COLO668 (cell line): ENCODE measurements at regions not wholly inside any gene's neighbourhood (a gene's known extent, or its start where the extent isn't known, plus 50 kb on each side); places are given as distances from the start of the nearest gene placed in this dataset.

ENCODE experiments used
- DNase-seq: peaks from one replicate; lab custom pipeline; 2025; ENCODE audit not compliant: unreplicated experiment; lab: John Stamatoyannopoulos, UW

- no peak for DNase-seq
These were observed 613.7 kb downstream of the PRELID2 start for GRCh38 chr5:145221416-145221815.

GRCh38 chr5:145220481-145220880 lies 614.7 kb downstream of the PRELID2 start:
- DNase-seq = no peak

DNA sequence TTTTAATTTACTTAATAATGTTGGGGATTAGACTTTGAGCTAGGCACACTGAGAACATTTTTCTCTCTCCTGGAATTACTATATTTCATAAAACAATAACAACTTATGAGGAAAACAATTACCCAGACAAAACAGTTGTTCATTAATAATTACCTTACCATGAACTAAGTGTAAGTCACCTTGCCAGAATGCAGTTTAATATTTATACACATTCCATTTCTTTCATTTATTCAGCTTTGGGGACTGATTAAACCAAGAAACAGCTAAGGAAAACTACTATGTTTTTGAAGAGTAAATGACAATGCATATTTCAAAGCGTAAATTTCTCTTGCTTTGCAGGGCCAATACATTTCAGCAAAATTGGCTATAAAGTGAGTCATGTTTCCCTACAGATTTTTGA lies 616.2 kb downstream of the PRELID2 start:
- DNase-seq = no peak

GRCh38 chr5:145218019-145218418 lies 617.1 kb downstream of the PRELID2 start:
- DNase-seq = no peak

DNA sequence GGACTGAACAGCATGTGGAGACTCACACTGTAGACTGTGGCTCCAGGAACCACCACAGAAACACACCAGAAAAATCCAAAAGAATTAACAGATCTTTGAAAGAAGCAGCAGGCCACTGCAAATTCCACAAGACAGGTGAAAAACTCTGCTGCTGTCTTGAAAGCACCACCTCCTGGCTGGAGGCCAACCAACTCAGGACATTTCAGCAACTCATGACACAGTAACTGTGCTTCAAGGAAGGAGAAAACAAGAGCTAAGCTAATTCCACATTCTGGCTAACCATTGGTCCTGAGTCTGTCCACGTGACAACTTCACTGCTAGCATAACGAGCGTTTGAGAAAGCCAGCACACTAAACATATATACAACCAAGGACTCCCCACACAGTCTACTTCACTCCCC lies 625.1 kb downstream of the PRELID2 start:
- no peak for DNase-seq

GRCh38 chr5:145205546-145205945 lies 629.6 kb downstream of the PRELID2 start:
- no peak for DNase-seq

DNA sequence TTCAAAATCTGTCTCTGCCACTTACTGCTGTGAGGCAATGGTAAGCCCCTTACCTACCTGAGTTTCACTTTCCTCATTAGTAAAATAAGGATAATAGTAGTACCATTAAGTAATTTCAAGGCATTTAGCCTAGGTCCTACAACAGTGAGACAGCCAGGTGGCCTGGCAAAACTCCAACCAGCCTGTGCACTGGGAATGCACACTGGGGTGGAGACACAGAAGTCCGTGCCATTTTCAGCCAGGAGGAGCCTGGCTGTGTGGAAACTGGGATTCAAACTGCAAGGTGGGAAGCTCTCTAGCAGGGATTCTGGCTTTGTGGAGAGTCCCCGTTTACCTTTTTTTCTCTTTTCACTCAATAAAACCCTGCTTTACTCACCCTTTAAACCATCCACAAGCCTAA lies 630.4 kb downstream of the PRELID2 start:
- no peak for DNase-seq

- no peak for DNase-seq
These were observed 631.9 kb downstream of the PRELID2 start for GRCh38 chr5:145203193-145203592.

DNA sequence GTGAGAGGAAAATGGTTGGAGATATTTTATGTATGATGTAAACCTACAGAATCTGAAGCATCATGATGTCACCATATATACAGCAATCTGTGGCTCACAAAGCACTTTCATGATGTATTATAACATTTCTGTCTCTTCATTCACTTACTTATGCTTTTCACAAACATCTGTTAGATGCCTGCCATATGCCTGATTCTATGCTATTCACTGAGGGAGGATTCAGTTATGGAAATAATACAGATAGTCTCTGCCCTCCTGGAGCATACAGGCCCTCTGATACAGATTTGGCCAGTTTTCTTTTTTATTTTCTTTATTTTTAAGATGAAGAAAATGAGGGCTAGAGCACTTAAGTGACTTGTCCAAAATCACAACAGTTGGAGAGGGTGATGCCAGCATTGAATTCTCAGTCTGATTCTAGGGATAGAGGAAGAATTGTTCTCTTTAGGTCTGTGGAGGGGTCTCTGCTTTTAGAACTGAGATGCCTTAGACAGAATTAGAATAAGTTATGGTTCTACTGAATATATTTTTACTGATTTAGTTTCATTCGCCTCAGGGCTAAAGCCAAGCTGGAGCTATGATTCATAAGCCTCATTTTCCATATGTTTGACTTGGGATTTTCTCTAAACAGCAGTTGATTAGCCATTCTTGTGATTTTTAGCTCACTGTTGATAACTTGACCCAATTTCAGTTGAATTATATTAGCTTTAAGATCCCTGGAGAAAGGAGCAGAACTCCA lies 636.4 kb downstream of the PRELID2 start:
- DNase-seq = no peak

DNA sequence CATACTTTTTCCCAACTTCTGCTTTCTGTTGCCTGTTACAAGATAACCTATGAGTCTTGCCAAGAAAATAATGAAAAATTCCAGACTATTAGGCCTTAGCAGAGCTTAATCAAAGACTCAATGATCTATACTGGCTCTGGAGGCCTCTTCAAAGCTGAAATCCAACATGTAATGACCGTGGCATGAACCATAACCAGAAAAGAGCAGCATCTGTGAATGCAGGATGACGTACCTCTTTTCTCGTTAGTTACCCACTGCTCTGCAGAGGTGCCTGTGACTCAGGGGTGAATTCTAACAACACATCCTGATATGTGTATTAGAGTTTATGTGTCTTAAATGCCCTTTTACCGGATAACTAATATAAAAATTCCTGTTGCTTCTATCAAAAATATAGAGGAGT lies 645.4 kb downstream of the PRELID2 start:
- DNase-seq = no peak

DNA sequence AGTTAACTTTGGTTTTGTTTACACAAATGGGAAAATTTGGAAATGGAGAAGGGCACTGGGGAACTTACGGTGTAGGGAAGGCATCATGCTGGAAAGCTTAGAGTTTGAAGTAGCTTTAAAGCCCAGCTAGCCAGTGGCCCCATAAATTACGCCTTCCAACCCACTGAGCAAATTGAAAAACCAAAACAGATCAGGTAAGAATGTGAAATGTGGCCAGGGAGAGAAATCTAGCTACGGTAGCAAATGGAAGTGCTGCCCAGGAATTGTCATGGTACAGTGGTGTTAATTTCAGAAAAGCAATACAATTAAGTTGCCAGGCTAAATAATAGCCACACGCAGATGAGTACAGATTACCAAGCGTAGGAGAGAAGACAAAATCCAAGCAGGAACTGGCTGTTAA lies 654.8 kb downstream of the PRELID2 start:
- no peak for DNase-seq

GRCh38 chr5:145178641-145179523 lies 656.3 kb downstream of the PRELID2 start:
- DNase-seq = no peak

GRCh38 chr5:145176041-145176440 lies 659.1 kb downstream of the PRELID2 start:
- DNase-seq = no peak

DNA sequence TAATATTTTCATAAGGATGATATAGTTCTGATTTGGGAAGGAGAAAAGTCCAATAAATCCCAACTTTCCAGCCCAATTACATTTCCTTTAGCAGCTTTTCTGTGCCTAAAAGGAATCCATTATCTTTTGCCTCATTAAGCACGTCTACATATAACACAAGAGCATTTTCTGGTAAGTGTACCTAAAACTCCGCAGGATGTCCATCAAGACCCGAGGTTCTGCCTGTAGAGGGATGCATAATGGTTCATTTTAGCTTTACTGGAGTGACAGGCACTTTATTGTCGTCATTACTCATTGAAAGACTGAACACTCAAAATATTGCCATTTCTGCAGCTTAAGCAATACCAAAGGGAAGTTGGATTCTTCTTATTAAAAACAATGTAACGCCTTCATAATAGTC lies 669.0 kb downstream of the PRELID2 start:
- DNase-seq = no peak

DNA sequence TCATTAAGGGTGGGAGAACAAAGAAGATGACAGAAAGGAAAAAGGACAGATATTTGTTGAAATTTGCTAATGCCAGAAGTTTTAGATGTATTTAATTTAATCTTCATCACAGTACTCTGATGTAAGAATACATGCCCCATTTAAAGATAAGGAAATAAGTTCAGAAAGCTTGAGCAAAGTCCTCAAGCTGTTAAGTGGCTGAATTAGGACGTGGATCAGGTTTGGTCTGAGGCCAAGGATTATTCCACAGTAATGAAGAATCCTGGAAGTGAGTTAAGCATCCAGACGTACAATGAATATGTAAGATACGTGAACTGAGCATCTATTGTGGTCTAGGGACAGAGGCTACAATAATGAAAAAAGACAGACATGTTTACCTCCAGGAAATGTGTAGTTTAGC lies 671.3 kb downstream of the PRELID2 start:
- DNase-seq = no peak

GRCh38 chr5:145162626-145163025 lies 672.5 kb downstream of the PRELID2 start:
- no peak for DNase-seq

DNA sequence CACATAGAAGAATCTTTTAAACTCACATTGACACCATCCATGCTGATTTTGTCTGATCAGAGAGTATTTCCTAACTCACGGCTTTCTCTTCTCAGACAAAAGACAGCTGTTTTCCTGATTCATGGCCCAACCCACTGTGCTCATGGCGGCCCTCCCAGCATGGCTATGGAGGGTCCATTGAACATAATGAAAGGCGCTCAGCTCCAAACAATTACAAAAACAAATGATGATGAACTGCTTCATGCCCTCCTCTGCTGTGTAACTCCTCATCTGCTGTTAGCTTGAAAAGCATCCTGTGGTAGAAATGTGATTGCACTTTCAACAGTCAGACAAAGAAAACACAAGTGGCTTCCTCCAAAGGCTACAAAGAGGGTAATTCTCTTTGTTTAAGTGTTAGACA lies 673.8 kb downstream of the PRELID2 start:
- no peak for DNase-seq

DNA sequence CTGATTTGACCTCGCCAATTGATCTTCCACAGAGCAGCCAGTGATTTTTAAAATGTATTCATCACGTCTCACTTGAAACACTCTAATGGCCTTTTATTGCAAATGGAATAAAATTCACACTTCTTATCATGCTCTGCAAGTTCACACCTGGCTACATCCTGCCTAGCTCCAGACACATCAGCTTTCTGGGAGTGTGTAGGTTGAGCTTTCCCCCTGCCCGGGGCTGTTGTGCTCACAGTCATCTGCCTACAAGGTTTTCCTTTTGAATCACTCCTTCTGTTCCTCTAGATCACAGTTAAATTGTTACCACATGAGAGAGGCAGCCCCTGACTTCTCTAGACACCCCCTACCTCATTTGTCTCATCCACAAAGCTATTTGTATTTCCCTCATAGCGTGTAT lies 674.5 kb downstream of the PRELID2 start:
- no peak for DNase-seq

- DNase-seq = no peak
These were observed 676.4 kb downstream of the PRELID2 start for GRCh38 chr5:145158730-145159129.

- DNase-seq = no peak
These were observed 677.3 kb downstream of the PRELID2 start for GRCh38 chr5:145157841-145158240.

GRCh38 chr5:145141534-145141933 lies 693.6 kb downstream of the PRELID2 start:
- no peak for DNase-seq

DNA sequence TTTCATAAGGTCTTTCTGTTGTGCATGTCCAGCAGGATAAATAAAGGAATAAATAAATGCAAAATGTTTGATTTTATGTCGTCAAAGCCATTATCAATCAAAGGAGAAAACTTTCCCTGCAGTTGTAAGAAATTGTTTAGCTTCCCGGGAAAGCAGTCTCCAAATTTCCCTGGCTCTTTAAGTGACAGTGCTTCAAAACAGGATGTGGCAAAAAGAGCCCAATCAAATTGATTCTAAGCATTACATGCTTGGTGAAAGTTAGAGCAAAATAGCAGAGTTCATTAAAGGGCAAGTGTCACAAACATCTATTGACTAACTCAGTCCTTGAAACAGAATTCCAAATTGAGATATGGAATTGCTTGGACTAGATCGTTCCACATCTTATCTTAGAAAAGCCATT lies 704.1 kb downstream of the PRELID2 start:
- no peak for DNase-seq
